ENCODE measurements at regions not wholly inside any gene's neighbourhood (a gene's known extent, or its start where the extent isn't known, plus 50 kb on each side); places are given as distances from the start of the nearest gene placed in this dataset.

- 69 to 73% methylated on average over 1 of the region's 1 CpG for WGBS, 2 donors
- H3K27me3 ChIP-seq: no peaks in the 10 kb centered on the region
- ATAC-seq (ENCODE audit: low FRiP score in 2 of 2) (no peak), DNase-seq (no peak)
- no peaks in the 10 kb centered on the region for H3K36me3 ChIP-seq
- H3K4me3 ChIP-seq: no peak overlapping the region
- no peak for TF ChIP-seq EP300 (IDR thresholded peaks at IDR 0.05)
- no peak for TF ChIP-seq CTCF (IDR thresholded peaks at IDR 0.05)
- no peak overlapping the region for H3K27ac ChIP-seq
- no peaks in the 10 kb centered on the region for H3K9me3 ChIP-seq
- no peaks in the 10 kb centered on the region for H3K4me1 ChIP-seq
Observed at GRCh38 chr5:18987101-18987500, 1000.9 kb downstream of the CDH18 start.

- 61 to 73% methylated on average over 1 of the region's 1 CpG for WGBS, 2 donors
- Histone ChIP-seq H3K9me3 (no peaks in the 10 kb centered on the region), H3K27me3 (no peaks in the 10 kb centered on the region), H3K4me1 (no peaks in the 10 kb centered on the region), H3K36me3 (no peaks in the 10 kb centered on the region), H3K4me3 (no peak overlapping the region), H3K27ac (no peak overlapping the region)
- DNase-seq (no peak), ATAC-seq (ENCODE audit: low FRiP score in 2 of 2) (no peak)
- TF ChIP-seq POLR2AphosphoS5 (IDR thresholded peaks at IDR 0.05): no peak
- no peak for TF ChIP-seq POLR2A (IDR thresholded peaks at IDR 0.05)
- TF ChIP-seq CTCF (IDR thresholded peaks at IDR 0.05): no peak
- TF ChIP-seq EP300 (IDR thresholded peaks at IDR 0.05): no peak
Observed at GRCh38 chr5:18990852-18991251, 997.1 kb downstream of the CDH18 start.

DNA sequence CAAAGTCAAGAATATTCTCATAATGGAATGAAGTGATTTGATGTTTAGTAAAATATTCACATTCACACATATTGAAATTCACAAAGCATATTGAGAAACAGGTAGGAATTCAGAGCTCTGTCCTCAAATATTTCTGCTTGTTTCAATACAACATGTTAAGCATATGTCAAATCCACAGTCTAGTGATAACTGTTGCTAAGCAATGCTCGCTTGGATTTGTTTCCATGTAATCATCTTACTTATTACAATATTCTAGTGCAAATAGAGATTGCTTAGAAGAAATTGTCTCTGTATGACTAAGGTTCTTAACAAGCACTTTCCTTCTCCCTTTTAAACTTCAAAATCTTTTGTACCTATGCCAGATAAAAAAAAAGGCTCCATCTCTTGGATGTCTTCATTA lies 995.7 kb downstream of the CDH18 start:
- no peak for ATAC-seq (ENCODE audit: low FRiP score in 2 of 2)

DNA sequence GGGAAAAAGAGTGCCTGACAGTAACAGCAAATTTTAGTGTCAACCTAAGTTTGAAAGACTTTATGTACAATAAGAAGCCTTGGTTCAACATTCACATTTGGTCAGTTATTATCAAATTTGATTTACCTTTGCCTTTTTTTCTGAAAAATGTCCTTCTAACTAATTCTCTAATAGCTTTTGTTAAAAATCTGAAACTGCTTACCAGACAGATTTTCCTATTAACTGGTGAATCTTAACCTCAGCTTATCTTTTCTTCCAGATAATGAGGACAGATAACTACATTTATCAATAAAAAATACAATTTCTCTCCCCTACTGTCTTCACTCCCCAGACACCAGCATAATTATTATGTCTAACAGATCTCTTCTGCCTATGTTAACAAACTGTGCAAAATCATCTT lies 988.5 kb downstream of the CDH18 start:
- no peak overlapping the region for H3K4me3 ChIP-seq
- peaks cover 0 to 3% (median 0%) of the 10 kb centered on the region in 4 donors for H3K9me3 ChIP-seq
- no peaks in the 10 kb centered on the region for H3K4me1 ChIP-seq
- no peaks in the 10 kb centered on the region for H3K27me3 ChIP-seq
- no peak for TF ChIP-seq POLR2A (IDR thresholded peaks at IDR 0.05)
- DNase-seq (no peak), ATAC-seq (ENCODE audit: low FRiP score in 2 of 2) (no peak)
- no peak overlapping the region for H3K27ac ChIP-seq
- H3K36me3 ChIP-seq: no peaks in the 10 kb centered on the region

More for the DNA sequence above, 995.7 kb downstream of the CDH18 start:
- no peak for DNase-seq
- TF ChIP-seq POLR2AphosphoS5 (IDR thresholded peaks at IDR 0.05) (no peak), POLR2A (IDR thresholded peaks at IDR 0.05) (no peak), CTCF (IDR thresholded peaks at IDR 0.05) (no peak), EP300 (IDR thresholded peaks at IDR 0.05) (no peak)
- WGBS, 2 donors: 63 to 67% methylated on average over 1 of the region's 1 CpG
- H3K4me3 ChIP-seq: no peak overlapping the region
- H3K4me1 ChIP-seq: no peaks in the 10 kb centered on the region
- no peaks in the 10 kb centered on the region for H3K9me3 ChIP-seq
- H3K36me3 ChIP-seq: no peaks in the 10 kb centered on the region
- no peak overlapping the region for H3K27ac ChIP-seq
- H3K27me3 ChIP-seq: no peaks in the 10 kb centered on the region

- H3K27ac ChIP-seq: no peak overlapping the region
- no peak for TF ChIP-seq POLR2AphosphoS5 (IDR thresholded peaks at IDR 0.05)
- H3K4me1 ChIP-seq: no peaks in the 10 kb centered on the region
- no peaks in the 10 kb centered on the region for H3K27me3 ChIP-seq
- no peaks in the 10 kb centered on the region for H3K36me3 ChIP-seq
- WGBS, 2 donors: 59 to 68% methylated on average over 1 of the region's 1 CpG
- no peak overlapping the region for H3K4me3 ChIP-seq
- peaks cover 0 to 5% (median 0%) of the 10 kb centered on the region in 4 donors for H3K9me3 ChIP-seq
- ATAC-seq (ENCODE audit: low FRiP score in 2 of 2) (no peak), DNase-seq (no peak)
Observed at GRCh38 chr5:19001054-19001453, 986.9 kb downstream of the CDH18 start.

DNA sequence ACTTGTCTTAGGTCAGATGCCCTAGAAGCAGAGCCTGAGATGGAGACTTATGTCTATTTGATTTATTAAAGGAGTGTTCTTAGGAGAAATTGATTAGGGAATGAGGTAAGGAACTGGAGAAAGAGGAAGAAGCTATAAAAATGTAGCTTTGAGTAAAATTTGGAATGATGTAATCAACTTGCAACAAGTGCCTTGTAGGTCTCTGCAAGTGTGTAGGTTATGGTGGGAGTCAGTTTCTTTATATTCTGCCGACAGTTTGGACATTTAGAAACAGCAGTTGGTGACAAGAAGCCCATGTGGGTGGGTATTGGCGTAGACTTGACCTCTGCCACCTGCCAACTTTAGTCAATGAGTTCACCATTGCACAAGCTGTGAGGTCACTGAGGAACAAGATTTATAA lies 986.5 kb downstream of the CDH18 start:
- ATAC-seq (ENCODE audit: low FRiP score in 2 of 2): no peak

More for the DNA sequence above, 986.5 kb downstream of the CDH18 start:
- Histone ChIP-seq H3K9me3 (peaks cover 0 to 5% (median 0%) of the 10 kb centered on the region in 4 donors), H3K27me3 (no peaks in the 10 kb centered on the region), H3K4me1 (no peaks in the 10 kb centered on the region), H3K27ac (no peak overlapping the region), H3K36me3 (no peaks in the 10 kb centered on the region), H3K4me3 (no peak overlapping the region)
- WGBS, 2 donors: 73 to 77% methylated on average over 2 of the region's 2 CpGs
- no peak for DNase-seq
- no peak for TF ChIP-seq CTCF (IDR thresholded peaks at IDR 0.05)
- TF ChIP-seq POLR2AphosphoS5 (IDR thresholded peaks at IDR 0.05): no peak
